Amygdala (tissue), 56 donors: ENCODE measurements at regions not wholly inside any gene's neighbourhood (a gene's known extent, or its start where the extent isn't known, plus 50 kb on each side); places are given as distances from the start of the nearest gene placed in this dataset.
"Not testable (repeated sequence)": the region's sequence is repeated elsewhere in the genome, so short reads cannot be mapped to it uniquely, and the experiment has no call there.

ENCODE experiments used
- DNase-seq, 56 donors: peaks; one replicate each; lab custom pipeline; 2025; lab: John Stamatoyannopoulos, UW

- no peak for DNase-seq
Measured at GRCh38 chr13:60721063-60721462, 324.0 kb downstream of the TDRD3 start.

DNA sequence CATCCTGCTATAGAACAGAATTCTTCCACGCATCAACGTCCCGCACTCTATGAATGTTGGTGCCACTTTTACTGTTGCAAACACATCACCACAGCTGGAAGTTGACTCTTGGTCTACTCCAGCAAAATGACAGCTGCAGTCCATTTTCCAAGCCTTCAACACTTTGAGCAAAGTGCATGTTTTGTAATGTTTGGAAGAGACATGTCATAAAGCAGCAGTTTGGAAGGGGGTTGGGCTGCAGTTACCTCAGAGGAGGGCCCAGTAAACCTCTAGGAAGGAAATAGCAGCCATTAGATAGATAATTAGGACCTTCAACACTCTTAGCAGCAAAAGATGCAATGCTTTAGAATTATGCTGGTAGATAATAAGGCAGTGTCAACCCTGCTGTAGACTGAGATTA, 323.6 kb downstream of the TDRD3 start:
- DNase-seq = no peak

GRCh38 chr13:60716313-60716712, 319.3 kb downstream of the TDRD3 start:
- DNase-seq = no peak

DNA sequence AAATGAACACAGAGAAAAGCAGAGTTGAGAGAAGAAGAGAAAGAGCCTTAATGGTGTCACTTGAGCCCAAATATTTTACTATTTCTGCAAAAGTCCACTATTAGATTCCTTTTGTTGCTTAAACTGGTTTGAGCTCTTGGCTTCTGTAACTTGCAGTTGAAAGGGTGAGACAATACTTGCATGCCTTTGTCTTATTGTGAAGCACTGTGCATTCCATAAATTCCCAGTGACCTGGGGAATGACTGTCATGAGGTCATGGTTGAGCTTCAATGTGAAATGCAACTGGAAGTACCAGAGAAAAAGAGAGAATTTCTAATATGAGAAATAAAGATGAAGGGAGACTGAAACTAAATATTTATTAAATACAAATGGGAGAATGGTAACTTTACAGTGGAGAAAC, 310.9 kb downstream of the TDRD3 start:
- DNase-seq = no peak

DNA sequence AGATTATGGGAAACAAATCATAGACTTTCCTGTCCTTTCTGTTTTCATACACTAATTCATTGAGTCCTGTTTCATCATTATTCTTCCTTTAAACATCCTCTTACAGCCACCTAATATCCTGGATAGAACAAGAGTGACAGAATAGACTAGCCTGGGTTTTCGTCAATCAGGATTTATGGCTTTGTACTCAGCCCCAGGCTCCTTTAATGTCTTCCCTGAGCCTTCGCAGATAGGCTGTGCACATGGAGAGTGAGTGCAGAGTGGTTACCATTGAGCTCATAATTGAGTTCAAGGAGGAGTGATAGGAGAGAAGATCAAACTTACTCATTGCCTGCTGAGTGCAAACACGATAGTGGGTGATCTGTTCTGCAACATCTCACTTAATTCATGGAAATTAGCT, 304.9 kb downstream of the TDRD3 start:
- DNase-seq = no peak

GRCh38 chr13:60700994-60701393, 304.0 kb downstream of the TDRD3 start:
- no peak for DNase-seq

GRCh38 chr13:60699636-60700035, 302.6 kb downstream of the TDRD3 start:
- DNase-seq = no peak

GRCh38 chr13:60696602-60697001, 299.6 kb downstream of the TDRD3 start:
- no peak for DNase-seq

DNA sequence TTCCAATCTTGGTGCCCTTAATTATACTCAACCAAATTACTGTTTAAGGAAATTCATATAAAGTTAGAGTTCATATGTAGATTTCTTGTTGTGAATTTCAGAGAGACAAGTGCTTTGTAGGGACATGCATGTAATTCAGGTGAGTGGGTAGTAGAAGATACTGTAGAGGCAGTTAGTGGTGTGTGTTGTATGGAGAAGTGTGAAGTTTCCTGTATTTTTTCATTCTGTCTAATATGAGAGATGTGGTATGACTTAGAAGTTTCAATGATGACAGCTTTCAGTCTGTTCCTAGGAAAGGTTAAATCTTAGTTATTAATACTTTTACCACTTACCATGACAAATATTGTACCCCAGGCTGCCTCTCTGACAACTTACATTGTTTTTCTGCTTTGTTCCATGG, 294.2 kb downstream of the TDRD3 start:
- no peak for DNase-seq

GRCh38 chr13:60690604-60691003, 293.6 kb downstream of the TDRD3 start:
- no peak for DNase-seq

GRCh38 chr13:60689571-60689970, 292.6 kb downstream of the TDRD3 start:
- no peak for DNase-seq

GRCh38 chr13:60689076-60689475, 292.1 kb downstream of the TDRD3 start:
- DNase-seq = no peak

GRCh38 chr13:60679928-60680694, 283.1 kb downstream of the TDRD3 start:
- DNase-seq = no peak

- DNase-seq = no peak
Measured at GRCh38 chr13:60679131-60679530, 282.1 kb downstream of the TDRD3 start.

GRCh38 chr13:60671386-60671785, 274.4 kb downstream of the TDRD3 start:
- no peak for DNase-seq

- no peak for DNase-seq
Measured at GRCh38 chr13:60663788-60664187, 266.8 kb downstream of the TDRD3 start.

- DNase-seq = no peak
Measured at GRCh38 chr13:60662595-60662994, 265.6 kb downstream of the TDRD3 start.

GRCh38 chr13:60661521-60661920, 264.5 kb downstream of the TDRD3 start:
- DNase-seq = peak in 1 of 56 donors; percentile 3

GRCh38 chr13:60657586-60657985, 260.6 kb downstream of the TDRD3 start:
- not testable (repeated sequence) for DNase-seq

- DNase-seq = no peak
Measured at GRCh38 chr13:60655256-60655655, 258.2 kb downstream of the TDRD3 start.

DNA sequence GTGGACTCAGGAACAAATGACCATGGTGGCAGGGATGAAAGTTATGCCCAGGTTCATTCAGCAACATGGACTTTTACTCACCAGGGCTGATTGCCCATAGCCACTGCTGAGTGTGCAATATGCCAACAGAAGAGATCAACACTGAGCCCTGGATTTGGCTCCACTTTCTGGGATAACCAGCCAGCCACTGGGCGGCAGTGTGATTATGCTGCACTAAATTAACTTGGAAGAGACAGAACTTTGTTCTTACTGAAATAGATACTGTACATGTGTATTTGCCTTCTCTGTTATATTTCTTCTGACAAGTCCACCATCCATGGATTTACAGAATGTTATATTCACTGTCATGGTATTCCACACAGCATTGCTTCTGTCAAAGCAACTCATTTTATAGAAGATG, 257.4 kb downstream of the TDRD3 start:
- peak in 20 of 56 donors; percentile 4 to 61 (median 13) for DNase-seq

GRCh38 chr13:60647547-60647946, 250.5 kb downstream of the TDRD3 start:
- no peak for DNase-seq

DNA sequence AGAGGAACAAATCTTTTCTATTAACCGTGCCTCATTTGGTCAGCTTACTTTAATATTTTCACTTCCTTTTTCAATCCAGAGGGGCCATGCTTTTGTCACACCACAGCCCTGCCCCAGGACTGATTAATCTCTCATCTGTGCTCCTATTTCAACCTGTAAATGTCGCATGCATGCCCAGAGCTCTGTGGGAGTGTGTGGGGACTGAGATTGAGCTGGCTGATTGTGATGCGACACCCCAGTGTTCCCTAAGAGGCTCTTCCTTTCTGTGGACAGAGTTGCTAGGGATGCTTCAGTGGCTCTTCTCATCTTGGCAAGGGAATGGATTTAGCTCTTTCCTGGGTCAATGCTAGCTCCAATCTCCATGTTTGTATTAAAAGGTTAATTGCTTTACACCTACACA, 249.6 kb downstream of the TDRD3 start:
- DNase-seq = no peak
